Neural cell (in vitro differentiated cells): ENCODE measurements at regions not wholly inside any gene's neighbourhood (a gene's known extent, or its start where the extent isn't known, plus 50 kb on each side); places are given as distances from the start of the nearest gene placed in this dataset.

Experiments used
- H2AFZ ChIP-seq: fragments of 200-600, 300-800 bp; sonication (generic), shearing (Covaris generic); 2 replicates; pipeline ENCODE4 v1.6.0; 2014; ENCODE audit warnings: low read depth, mild to moderate bottlenecking, antibody characterized with exemption, low read length, moderate library complexity
- H3F3A ChIP-seq: fragments of 200-600 bp; shearing (Covaris generic); 2 replicates; pipeline ENCODE4 v1.6.1; 2016; ENCODE audit warnings: mild to moderate bottlenecking, moderate library complexity, mixed read lengths, antibody characterized with exemption, low read length; ENCODE audit not compliant: insufficient read depth, poor library complexity, severe bottlenecking
- H3K27ac ChIP-seq: fragments of 200-600, 300-800 bp; sonication (generic), shearing (Covaris generic); 2 replicates; pipeline ENCODE4 v1.5.1; 2014; ENCODE audit warnings: mild to moderate bottlenecking, low read length, moderate library complexity
- H3K27me3 ChIP-seq: fragments of 300-800, 200-600 bp; sonication (generic), shearing (Covaris generic); 2 replicates; pipeline ENCODE4 v1.6.0; 2014; ENCODE audit warnings: mild to moderate bottlenecking, low read depth, low read length, moderate library complexity; ENCODE audit not compliant: insufficient read depth
- H3K36me3 ChIP-seq: fragments of 300-800, 200-600 bp; sonication (generic), shearing (Covaris generic); 2 replicates; pipeline ENCODE4 v1.5.1; 2014; ENCODE audit warnings: mild to moderate bottlenecking, antibody characterized with exemption, low read length, moderate library complexity; ENCODE audit not compliant: insufficient read depth
- H3K4me2 ChIP-seq: fragments of 300-800, 200-600 bp; sonication (generic), shearing (Covaris generic); 2 replicates; pipeline ENCODE4 v1.6.0; 2014; ENCODE audit warnings: mild to moderate bottlenecking, low read length
- H3K4me3 ChIP-seq: fragments of 300-800, 200-600 bp; sonication (generic), shearing (Covaris generic); 2 replicates; pipeline ENCODE4 v1.5.1; 2014; ENCODE audit warnings: mild to moderate bottlenecking, low read length, moderate library complexity
- H3K79me2 ChIP-seq: fragments of 200-600 bp; shearing (Covaris generic); replicated peaks from 2 replicates; pipeline ENCODE4 v1.6.0; 2014; ENCODE audit warnings: mild to moderate bottlenecking, low read length, moderate library complexity; ENCODE audit not compliant: insufficient read depth
- H3K9ac ChIP-seq: fragments of 300-800, 200-600 bp; sonication (generic), shearing (Covaris generic); 2 replicates; pipeline ENCODE4 v1.6.1; 2016; ENCODE audit warnings: mild to moderate bottlenecking, low read length, mixed read lengths
- H3K9me2 ChIP-seq: fragments of 200-600 bp; shearing (Covaris generic); 2 replicates; pipeline ENCODE4 v1.6.1; 2016; ENCODE audit warnings: mild to moderate bottlenecking, low read length, mixed read lengths; ENCODE audit not compliant: insufficient read depth
- H3K9me3 ChIP-seq: fragments of 200-600, 300-800 bp; sonication (generic), shearing (Covaris generic); 2 replicates; pipeline ENCODE4 v1.6.1; 2016; ENCODE audit warnings: mild to moderate bottlenecking, mixed run types, low read length, moderate library complexity, mixed read lengths
- H4K20me1 ChIP-seq: fragments of 200-600 bp; shearing (Covaris generic); 2 replicates; pipeline ENCODE4 v1.6.1; 2016; ENCODE audit warnings: mild to moderate bottlenecking, mixed run types; ENCODE audit not compliant: insufficient read depth
- EP300 ChIP-seq: fragments of 450-650 bp; conservative IDR thresholded peaks from 2 replicates; pipeline ENCODE4 v1.6.1; 2014; ENCODE audit warnings: antibody characterized with exemption, mild to moderate bottlenecking, moderate library complexity; ENCODE audit not compliant: poor library complexity, severe bottlenecking
- EZH2 ChIP-seq: fragments of 200-600, 300-800 bp; shearing (Covaris generic), sonication (generic); IDR thresholded peaks from 2 replicates; pipeline ENCODE4 v1.6.1; 2014; ENCODE audit warnings: antibody characterized with exemption, low read length, borderline replicate concordance, mild to moderate bottlenecking; ENCODE audit not compliant: insufficient read depth, poor library complexity, severe bottlenecking
- MXI1 ChIP-seq: fragments of 450-650 bp; conservative IDR thresholded peaks from 2 replicates; pipeline ENCODE4 v1.6.1; 2014; ENCODE audit warnings: antibody characterized with exemption, mild to moderate bottlenecking; ENCODE audit not compliant: poor library complexity, severe bottlenecking
- POLR2AphosphoS5 ChIP-seq: IDR thresholded peaks from 2 replicates; pipeline ENCODE4 v1.6.1; 2012
- RAD21 ChIP-seq: fragments of 450-650 bp; conservative IDR thresholded peaks from 2 replicates; pipeline ENCODE4 v1.6.1; 2014; ENCODE audit warnings: antibody characterized with exemption, mild to moderate bottlenecking, moderate library complexity
- REST ChIP-seq: IDR thresholded peaks from 2 replicates; pipeline ENCODE4 v1.6.1; 2012; ENCODE audit warnings: borderline replicate concordance
- SMC3 ChIP-seq: fragments of 450-650 bp; conservative IDR thresholded peaks from 2 replicates; pipeline ENCODE4 v1.6.1; 2014; ENCODE audit warnings: antibody characterized with exemption, mild to moderate bottlenecking, moderate library complexity; ENCODE audit not compliant: poor library complexity
- TAF1 ChIP-seq: IDR thresholded peaks from 2 replicates; pipeline ENCODE4 v1.6.1; 2012; ENCODE audit warnings: low read depth
- TF ChIP-seq, protein P1 (sequence below): fragments of 450-650 bp; IDR thresholded peaks from 2 replicates; pipeline ENCODE4 v1.5.1; 2014; ENCODE audit warnings: antibody characterized with exemption, mild to moderate bottlenecking, moderate library complexity; ENCODE audit not compliant: poor library complexity, severe bottlenecking

- Histone ChIP-seq H3K4me2 (no peak overlapping the region), H3F3A (no peaks in the 10 kb centered on the region), H3K27me3 (no peaks in the 10 kb centered on the region), H4K20me1 (no peaks in the 10 kb centered on the region), H3K79me2 (no peaks in the 10 kb centered on the region), H3K9ac (no peak overlapping the region), H3K9me3 (no peaks in the 10 kb centered on the region), H3K4me3 (no peak overlapping the region), H3K27ac (no peak overlapping the region), H3K36me3 (no peaks in the 10 kb centered on the region), H2AFZ (no peak overlapping the region), H3K9me2 (no peaks in the 10 kb centered on the region)
- TF ChIP-seq EZH2 (no peak), MXI1 (no peak), RAD21 (no peak), EP300 (no peak), TAF1 (no peak), POLR2AphosphoS5 (no peak), REST (no peak), SMC3 (no peak)
- TF ChIP-seq, protein P1, sequence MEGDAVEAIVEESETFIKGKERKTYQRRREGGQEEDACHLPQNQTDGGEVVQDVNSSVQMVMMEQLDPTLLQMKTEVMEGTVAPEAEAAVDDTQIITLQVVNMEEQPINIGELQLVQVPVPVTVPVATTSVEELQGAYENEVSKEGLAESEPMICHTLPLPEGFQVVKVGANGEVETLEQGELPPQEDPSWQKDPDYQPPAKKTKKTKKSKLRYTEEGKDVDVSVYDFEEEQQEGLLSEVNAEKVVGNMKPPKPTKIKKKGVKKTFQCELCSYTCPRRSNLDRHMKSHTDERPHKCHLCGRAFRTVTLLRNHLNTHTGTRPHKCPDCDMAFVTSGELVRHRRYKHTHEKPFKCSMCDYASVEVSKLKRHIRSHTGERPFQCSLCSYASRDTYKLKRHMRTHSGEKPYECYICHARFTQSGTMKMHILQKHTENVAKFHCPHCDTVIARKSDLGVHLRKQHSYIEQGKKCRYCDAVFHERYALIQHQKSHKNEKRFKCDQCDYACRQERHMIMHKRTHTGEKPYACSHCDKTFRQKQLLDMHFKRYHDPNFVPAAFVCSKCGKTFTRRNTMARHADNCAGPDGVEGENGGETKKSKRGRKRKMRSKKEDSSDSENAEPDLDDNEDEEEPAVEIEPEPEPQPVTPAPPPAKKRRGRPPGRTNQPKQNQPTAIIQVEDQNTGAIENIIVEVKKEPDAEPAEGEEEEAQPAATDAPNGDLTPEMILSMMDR, result no peak
Measured at GRCh38 chr12:124489220-124489619, 78.2 kb downstream of the NCOR2 start.

DNA sequence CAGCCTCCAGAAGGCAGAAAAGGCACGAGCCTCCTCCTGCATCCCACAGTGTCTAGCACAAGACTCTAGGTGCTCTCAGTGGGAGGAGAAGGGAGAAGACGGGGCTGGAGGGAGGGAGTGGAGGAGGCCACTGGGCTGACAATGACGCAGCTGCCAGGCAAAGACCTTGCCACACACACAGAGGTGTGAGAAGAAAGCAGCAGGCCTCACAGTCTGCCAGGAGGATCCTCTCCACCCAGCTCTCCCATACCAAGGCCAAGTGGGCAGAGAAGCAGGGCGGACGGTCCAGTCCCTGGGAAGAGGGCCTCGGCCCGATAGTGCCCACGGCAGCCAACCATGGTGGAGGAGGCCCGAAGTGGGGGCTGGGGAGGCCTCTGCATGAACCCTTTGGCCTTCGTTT, 78.9 kb downstream of the NCOR2 start:
- Histone ChIP-seq H3K27me3 (no peaks in the 10 kb centered on the region), H2AFZ (no peak overlapping the region), H3K36me3 (no peaks in the 10 kb centered on the region), H3K4me2 (no peak overlapping the region), H3K27ac (no peak overlapping the region), H3K9ac (no peak overlapping the region), H3F3A (no peaks in the 10 kb centered on the region), H4K20me1 (no peaks in the 10 kb centered on the region), H3K79me2 (no peaks in the 10 kb centered on the region), H3K9me3 (no peaks in the 10 kb centered on the region), H3K4me3 (no peak overlapping the region), H3K9me2 (no peaks in the 10 kb centered on the region)
- TF ChIP-seq POLR2AphosphoS5 (no peak), MXI1 (no peak), TAF1 (no peak), RAD21 (no peak), REST (no peak), EP300 (no peak), SMC3 (no peak), EZH2 (no peak)
- TF ChIP-seq, protein P1, result no peak
